ENCODE measurements at regions not wholly inside any gene's neighbourhood (a gene's known extent, or its start where the extent isn't known, plus 50 kb on each side); places are given as distances from the start of the nearest gene placed in this dataset.
"Not testable (repeated sequence)": the region's sequence is repeated elsewhere in the genome, so short reads cannot be mapped to it uniquely, and the experiment has no call there.

GRCh38 chr11:92111287-92111686 is 113.3 kb upstream of the FAT3 start:
- DNase-seq (ENCODE audit: low read depth) = no peak

- DNase-seq (ENCODE audit: low read depth) = no peak
Observed at GRCh38 chr11:92109466-92109865, 115.2 kb upstream of the FAT3 start.

- no peak for DNase-seq (ENCODE audit: low read depth)
Observed at GRCh38 chr11:92107331-92107730, 117.3 kb upstream of the FAT3 start.

- DNase-seq (ENCODE audit: low read depth) = no peak
Observed at GRCh38 chr11:92104349-92104748, 120.3 kb upstream of the FAT3 start.

GRCh38 chr11:92101920-92102319 is 122.7 kb upstream of the FAT3 start:
- no peak for DNase-seq (ENCODE audit: low read depth)

- DNase-seq (ENCODE audit: low read depth) = no peak
Observed at GRCh38 chr11:92099183-92099582, 125.4 kb upstream of the FAT3 start.

- no peak for DNase-seq (ENCODE audit: low read depth)
Observed at GRCh38 chr11:92098172-92098571, 126.4 kb upstream of the FAT3 start.

- no peak for DNase-seq (ENCODE audit: low read depth)
Observed at GRCh38 chr11:92087725-92088537, 136.7 kb upstream of the FAT3 start.

GRCh38 chr11:92083123-92083522 is 141.5 kb upstream of the FAT3 start:
- DNase-seq (ENCODE audit: low read depth) = no peak

GRCh38 chr11:92082652-92083051 is 142.0 kb upstream of the FAT3 start:
- no peak for DNase-seq (ENCODE audit: low read depth)

- not testable (repeated sequence) for DNase-seq (ENCODE audit: low read depth)
Observed at GRCh38 chr11:92074498-92074897, 150.1 kb upstream of the FAT3 start.

GRCh38 chr11:92071660-92072059 is 153.0 kb upstream of the FAT3 start:
- no peak for DNase-seq (ENCODE audit: low read depth)

- no peak for DNase-seq (ENCODE audit: low read depth)
Observed at GRCh38 chr11:92070026-92070889, 154.4 kb upstream of the FAT3 start.

- DNase-seq (ENCODE audit: low read depth) = no peak
Observed at GRCh38 chr11:92067016-92067415, 157.6 kb upstream of the FAT3 start.

GRCh38 chr11:92061456-92062062 is 163.1 kb upstream of the FAT3 start:
- no peak for DNase-seq (ENCODE audit: low read depth)

- DNase-seq (ENCODE audit: low read depth) = no peak
Observed at GRCh38 chr11:92057849-92058442, 166.7 kb upstream of the FAT3 start.

GRCh38 chr11:92053216-92053615 is 171.4 kb upstream of the FAT3 start:
- DNase-seq (ENCODE audit: low read depth) = no peak

- no peak for DNase-seq (ENCODE audit: low read depth)
Observed at GRCh38 chr11:92050305-92050704, 174.3 kb upstream of the FAT3 start.

- no peak for DNase-seq (ENCODE audit: low read depth)
Observed at GRCh38 chr11:92048415-92048814, 176.2 kb upstream of the FAT3 start.

- DNase-seq (ENCODE audit: low read depth) = no peak
Observed at GRCh38 chr11:92046103-92046502, 178.5 kb upstream of the FAT3 start.

GRCh38 chr11:92045301-92045700 is 179.3 kb upstream of the FAT3 start:
- DNase-seq (ENCODE audit: low read depth) = no peak

- DNase-seq (ENCODE audit: low read depth) = no peak
Observed at GRCh38 chr11:92035488-92035887, 189.1 kb upstream of the FAT3 start.
